ENCODE measurements at regions not wholly inside any gene's neighbourhood (a gene's known extent, or its start where the extent isn't known, plus 50 kb on each side); places are given as distances from the start of the nearest gene placed in this dataset.

GRCh38 chr6:106918115-106918514 is 56.4 kb downstream of the CD24 start:
- DNase-seq (ENCODE audit: extremely low read depth, low read depth, low spot score) = no peak

- DNase-seq (ENCODE audit: extremely low read depth, low read depth, low spot score) = no peak
Measured at GRCh38 chr6:106916891-106917290, 57.6 kb downstream of the CD24 start.

GRCh38 chr6:106913676-106914280 is 60.8 kb downstream of the CD24 start:
- no peak for DNase-seq (ENCODE audit: extremely low read depth, low read depth, low spot score)

- DNase-seq (ENCODE audit: extremely low read depth, low read depth, low spot score) = no peak
Measured at GRCh38 chr6:106913111-106913510, 61.4 kb downstream of the CD24 start.

GRCh38 chr6:106912091-106912490 is 62.4 kb downstream of the CD24 start:
- DNase-seq (ENCODE audit: extremely low read depth, low read depth, low spot score) = no peak

GRCh38 chr6:106910999-106911949 is 63.3 kb downstream of the CD24 start:
- DNase-seq (ENCODE audit: extremely low read depth, low read depth, low spot score) = no peak

- DNase-seq (ENCODE audit: extremely low read depth, low read depth, low spot score) = no peak
Measured at GRCh38 chr6:106908386-106908840, 66.1 kb downstream of the CD24 start.

GRCh38 chr6:106907754-106908153 is 66.8 kb downstream of the CD24 start:
- DNase-seq (ENCODE audit: extremely low read depth, low read depth, low spot score) = no peak

- no peak for DNase-seq (ENCODE audit: extremely low read depth, low read depth, low spot score)
Measured at GRCh38 chr6:106906232-106906631, 68.3 kb downstream of the CD24 start.

GRCh38 chr6:106903299-106903698 is 71.2 kb downstream of the CD24 start:
- DNase-seq (ENCODE audit: extremely low read depth, low read depth, low spot score) = no peak

- DNase-seq (ENCODE audit: extremely low read depth, low read depth, low spot score) = no peak
Measured at GRCh38 chr6:106901062-106901461, 73.5 kb downstream of the CD24 start.

GRCh38 chr6:106899697-106900096 is 74.8 kb downstream of the CD24 start:
- no peak for DNase-seq (ENCODE audit: extremely low read depth, low read depth, low spot score)

- no peak for DNase-seq (ENCODE audit: extremely low read depth, low read depth, low spot score)
Measured at GRCh38 chr6:106897580-106897979, 76.9 kb downstream of the CD24 start.

GRCh38 chr6:106895703-106896040 is 78.9 kb downstream of the CD24 start:
- no peak for DNase-seq (ENCODE audit: extremely low read depth, low read depth, low spot score)

- peak; percentile 2 for DNase-seq (ENCODE audit: extremely low read depth, low read depth, low spot score)
Measured at GRCh38 chr6:106894978-106895702, 79.4 kb downstream of the CD24 start.

GRCh38 chr6:106892186-106892585 is 82.3 kb downstream of the CD24 start:
- no peak for DNase-seq (ENCODE audit: extremely low read depth, low read depth, low spot score)

- DNase-seq (ENCODE audit: extremely low read depth, low read depth, low spot score) = no peak
Measured at GRCh38 chr6:106890447-106890846, 84.1 kb downstream of the CD24 start.

- DNase-seq (ENCODE audit: extremely low read depth, low read depth, low spot score) = no peak
Measured at GRCh38 chr6:106889692-106890091, 84.8 kb downstream of the CD24 start.

GRCh38 chr6:106886922-106887797 is 87.4 kb downstream of the CD24 start:
- no peak for DNase-seq (ENCODE audit: extremely low read depth, low read depth, low spot score)

- no peak for DNase-seq (ENCODE audit: extremely low read depth, low read depth, low spot score)
Measured at GRCh38 chr6:106886081-106886843, 88.3 kb downstream of the CD24 start.
